ENCODE measurements at regions not wholly inside any gene's neighbourhood (a gene's known extent, or its start where the extent isn't known, plus 50 kb on each side); places are given as distances from the start of the nearest gene placed in this dataset.
"Not testable (repeated sequence)": the region's sequence is repeated elsewhere in the genome, so short reads cannot be mapped to it uniquely, and the experiment has no call there.

- no peak for DNase-seq (ENCODE audit: low spot score)
Observed at GRCh38 chr11:45754741-45755140, 50.2 kb upstream of the SLC35C1 start.

- DNase-seq (ENCODE audit: low spot score): no peak
Observed at GRCh38 chr11:45754261-45754709, 50.7 kb upstream of the SLC35C1 start.

DNA sequence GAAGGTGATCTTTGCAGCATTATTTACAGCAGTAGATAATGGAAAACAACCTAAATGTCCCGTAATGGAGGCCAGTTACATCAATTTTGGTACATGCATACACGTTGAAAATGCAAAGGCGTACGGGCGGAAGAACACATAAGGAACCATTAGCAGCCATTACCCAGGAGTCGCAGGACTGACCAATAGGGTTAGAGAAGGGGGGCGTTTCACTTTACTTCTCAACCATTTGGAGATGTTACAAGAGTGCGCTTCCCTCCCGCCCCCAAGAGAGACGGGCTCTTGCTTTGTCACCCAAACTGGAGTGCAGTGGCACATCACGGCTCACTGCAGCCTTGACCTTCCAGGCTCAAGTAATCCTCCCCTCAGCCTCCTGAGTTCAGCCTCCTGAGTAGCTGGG lies 52.8 kb upstream of the SLC35C1 start:
- DNase-seq (ENCODE audit: low spot score): no peak

GRCh38 chr11:45751430-45751829 lies 53.5 kb upstream of the SLC35C1 start:
- DNase-seq (ENCODE audit: low spot score): no peak

DNA sequence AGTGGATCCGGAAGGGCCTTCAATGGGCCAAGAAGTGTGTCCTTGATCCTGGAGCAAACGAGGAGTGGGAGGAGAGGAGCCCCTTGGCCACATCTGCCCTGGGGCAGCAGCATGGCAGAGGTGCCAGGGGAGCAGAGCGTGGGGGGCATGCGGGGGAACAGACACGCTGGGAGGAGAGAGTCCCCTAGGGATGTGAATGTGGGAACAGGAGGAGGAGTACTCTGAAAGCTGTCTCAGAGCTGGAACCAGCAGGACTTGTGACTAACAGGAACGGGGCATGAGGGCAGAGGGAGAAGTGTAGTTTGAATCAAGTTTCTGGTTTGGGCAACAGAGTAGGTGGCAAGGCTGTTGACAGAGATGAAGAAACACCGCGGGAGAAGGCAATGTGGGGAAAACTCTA lies 54.5 kb upstream of the SLC35C1 start:
- DNase-seq (ENCODE audit: low spot score): no peak

DNA sequence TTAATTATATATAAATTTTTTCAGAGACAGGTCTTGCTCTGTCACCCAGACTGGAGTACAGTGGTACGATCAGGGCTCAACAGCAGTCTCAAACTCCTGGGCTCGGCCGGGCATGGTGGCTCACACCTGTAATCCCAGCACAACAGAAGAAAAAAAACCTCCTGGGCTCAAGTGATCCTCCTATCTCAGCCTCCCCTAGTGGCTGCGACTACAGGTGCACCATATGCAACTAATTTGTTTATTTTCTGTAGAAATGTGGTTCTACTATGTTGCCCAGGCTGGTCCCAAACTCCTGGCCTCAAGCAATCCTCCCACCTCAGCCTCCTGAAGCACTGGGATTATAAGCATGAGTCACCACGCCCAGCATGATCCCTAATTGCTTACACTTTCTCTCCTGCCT lies 56.1 kb upstream of the SLC35C1 start:
- DNase-seq (ENCODE audit: low spot score): no peak

GRCh38 chr11:45745065-45745811 lies 59.7 kb upstream of the SLC35C1 start:
- peak; percentile 21 for DNase-seq (ENCODE audit: low spot score)

- no peak for DNase-seq (ENCODE audit: low spot score)
Observed at GRCh38 chr11:45743556-45744468, 61.1 kb upstream of the SLC35C1 start.

GRCh38 chr11:45741582-45741981 lies 63.4 kb upstream of the SLC35C1 start:
- no peak for DNase-seq (ENCODE audit: low spot score)

DNA sequence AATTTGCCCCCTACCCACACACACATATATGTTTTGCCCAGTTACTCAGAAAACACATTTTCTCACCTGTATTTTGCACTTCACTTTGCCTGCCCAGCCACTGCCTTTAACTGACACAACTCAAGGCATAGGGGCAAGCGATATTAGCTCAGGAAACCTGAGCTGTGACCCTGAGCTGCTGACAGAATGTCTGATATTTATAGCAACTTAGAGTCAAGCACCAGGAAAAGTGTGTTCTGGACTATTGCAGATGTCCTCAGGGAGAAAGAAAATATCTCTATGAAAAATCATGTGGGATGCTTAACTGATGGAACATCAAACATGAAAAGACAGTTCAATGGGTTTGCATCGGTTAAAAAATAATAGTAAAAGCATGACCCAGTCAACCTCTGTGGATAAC lies 63.9 kb upstream of the SLC35C1 start:
- no peak for DNase-seq (ENCODE audit: low spot score)

DNA sequence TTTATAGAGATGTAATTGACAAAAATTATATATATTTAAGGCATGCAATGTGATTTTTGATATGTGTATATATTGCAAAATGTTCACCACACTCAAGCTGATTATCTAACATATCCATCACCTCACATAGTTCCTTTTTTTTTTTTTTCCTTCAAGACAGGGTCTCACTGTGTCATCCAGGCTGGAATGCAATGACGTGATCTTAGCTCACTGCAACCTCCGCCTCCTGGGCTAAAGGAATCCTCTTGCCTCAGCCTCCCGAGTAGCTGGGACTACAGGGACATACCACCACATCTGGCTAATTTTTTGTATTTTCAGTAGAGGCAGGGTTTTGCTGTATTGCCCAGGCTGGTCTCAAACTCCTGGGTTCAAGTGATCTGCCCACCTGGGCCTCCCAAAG lies 65.1 kb upstream of the SLC35C1 start:
- DNase-seq (ENCODE audit: low spot score): no peak

- not testable (repeated sequence) for DNase-seq (ENCODE audit: low spot score)
Observed at GRCh38 chr11:45739071-45739470, 65.9 kb upstream of the SLC35C1 start.

DNA sequence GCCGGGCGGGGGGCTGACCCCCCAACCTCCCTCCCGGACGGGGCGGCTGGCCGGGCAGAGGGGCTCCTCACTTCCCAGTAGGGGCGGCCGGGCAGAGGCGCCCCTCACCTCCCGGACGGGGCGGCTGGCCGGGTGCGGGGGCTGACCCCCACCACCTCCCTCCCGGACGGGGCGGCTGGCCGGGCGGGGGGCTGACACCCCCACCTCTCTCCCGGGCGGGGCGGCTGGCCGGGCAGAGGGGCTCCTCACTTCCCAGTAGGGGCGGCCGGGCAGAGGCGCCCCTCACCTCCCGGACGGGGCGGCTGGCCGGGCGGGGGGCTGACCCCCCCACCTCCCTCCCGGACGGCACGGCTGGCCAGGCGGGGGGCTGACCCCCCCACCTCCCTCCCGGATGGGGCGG lies 66.8 kb upstream of the SLC35C1 start:
- not testable (repeated sequence) for DNase-seq (ENCODE audit: low spot score)

GRCh38 chr11:45737056-45737455 lies 67.9 kb upstream of the SLC35C1 start:
- DNase-seq (ENCODE audit: low spot score): no peak

DNA sequence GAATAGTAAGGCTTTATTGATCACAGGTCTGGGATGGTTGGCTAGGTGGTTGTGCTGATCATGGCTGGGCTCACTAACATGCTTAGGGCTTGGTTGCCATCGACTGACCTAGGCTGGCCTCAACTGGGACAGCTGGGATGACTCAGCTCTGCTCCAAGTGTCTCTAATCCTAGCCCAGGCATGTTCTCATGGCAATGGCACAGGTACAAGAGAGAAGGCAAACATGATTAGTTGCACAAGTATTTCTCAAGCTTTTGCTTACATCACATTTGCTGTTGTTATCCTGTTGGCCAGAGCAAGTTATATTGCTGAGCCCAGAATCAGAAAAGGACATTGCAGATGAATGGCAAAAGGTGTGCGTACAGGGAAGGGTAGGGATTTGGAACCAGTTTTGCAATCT lies 68.5 kb upstream of the SLC35C1 start:
- DNase-seq (ENCODE audit: low spot score): peak; percentile 28

DNA sequence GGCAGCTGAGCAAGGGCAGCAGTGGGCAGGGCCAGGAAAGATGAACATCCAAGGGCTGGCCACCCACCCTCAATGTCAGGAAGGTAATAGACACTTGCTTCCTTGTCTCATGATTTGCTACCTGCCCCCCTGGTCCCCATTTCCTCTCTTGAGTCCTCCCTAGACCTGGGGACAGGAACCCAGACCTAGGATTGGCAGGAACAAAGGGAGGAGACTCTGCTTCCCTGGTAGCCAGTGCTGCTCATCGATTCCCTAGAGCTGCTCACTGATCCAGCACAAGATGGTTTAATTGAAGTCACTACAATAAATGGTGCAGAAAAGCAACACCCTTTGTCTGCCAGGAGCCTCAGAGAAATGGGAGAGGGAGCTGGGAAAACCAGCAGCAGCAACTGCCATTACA lies 67.8 kb upstream of the CHST1 start:
- DNase-seq (ENCODE audit: low spot score): no peak

- DNase-seq (ENCODE audit: low spot score): no peak
Observed at GRCh38 chr11:45732343-45732742, 66.9 kb upstream of the CHST1 start.

DNA sequence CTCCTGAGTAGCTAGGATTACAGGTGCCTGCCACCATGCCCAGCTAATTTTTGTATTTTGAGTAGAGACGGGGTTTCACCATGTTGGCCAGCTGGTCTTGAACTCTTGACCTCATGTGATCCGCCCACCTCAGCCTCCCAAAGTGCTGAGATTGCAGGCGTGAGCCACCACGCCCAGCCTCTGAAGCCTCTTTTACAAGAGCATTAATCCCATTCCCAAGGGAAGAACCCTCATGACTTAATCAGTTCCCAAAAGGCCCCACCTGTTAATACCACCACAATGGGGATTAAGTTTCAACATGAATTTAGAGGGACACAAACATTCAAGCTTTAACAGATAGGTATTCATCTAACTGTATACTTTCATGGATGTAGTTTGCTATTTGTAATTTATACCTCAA lies 65.7 kb upstream of the CHST1 start:
- not testable (repeated sequence) for DNase-seq (ENCODE audit: low spot score)

DNA sequence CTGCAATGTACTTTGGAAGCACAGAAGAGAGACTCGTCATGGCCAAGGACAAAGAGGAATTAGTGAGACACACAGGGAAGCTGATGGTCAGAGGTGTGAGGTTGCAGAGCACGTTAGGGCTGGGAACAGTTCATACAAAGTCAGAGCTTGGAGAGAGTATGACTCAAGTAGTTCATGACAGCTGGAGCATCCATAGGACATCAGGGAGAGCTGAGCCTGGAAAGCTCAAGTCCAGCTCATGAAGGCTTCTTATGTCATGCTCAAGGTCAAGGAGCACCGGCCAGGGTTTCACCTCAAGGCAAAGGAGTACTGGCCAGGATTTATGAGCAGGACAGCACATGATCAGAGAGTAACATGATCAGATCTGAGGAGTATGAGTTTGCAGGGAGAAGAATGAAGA lies 64.6 kb upstream of the CHST1 start:
- DNase-seq (ENCODE audit: low spot score): no peak

- no peak for DNase-seq (ENCODE audit: low spot score)
Observed at GRCh38 chr11:45726493-45727054, 61.2 kb upstream of the CHST1 start.

DNA sequence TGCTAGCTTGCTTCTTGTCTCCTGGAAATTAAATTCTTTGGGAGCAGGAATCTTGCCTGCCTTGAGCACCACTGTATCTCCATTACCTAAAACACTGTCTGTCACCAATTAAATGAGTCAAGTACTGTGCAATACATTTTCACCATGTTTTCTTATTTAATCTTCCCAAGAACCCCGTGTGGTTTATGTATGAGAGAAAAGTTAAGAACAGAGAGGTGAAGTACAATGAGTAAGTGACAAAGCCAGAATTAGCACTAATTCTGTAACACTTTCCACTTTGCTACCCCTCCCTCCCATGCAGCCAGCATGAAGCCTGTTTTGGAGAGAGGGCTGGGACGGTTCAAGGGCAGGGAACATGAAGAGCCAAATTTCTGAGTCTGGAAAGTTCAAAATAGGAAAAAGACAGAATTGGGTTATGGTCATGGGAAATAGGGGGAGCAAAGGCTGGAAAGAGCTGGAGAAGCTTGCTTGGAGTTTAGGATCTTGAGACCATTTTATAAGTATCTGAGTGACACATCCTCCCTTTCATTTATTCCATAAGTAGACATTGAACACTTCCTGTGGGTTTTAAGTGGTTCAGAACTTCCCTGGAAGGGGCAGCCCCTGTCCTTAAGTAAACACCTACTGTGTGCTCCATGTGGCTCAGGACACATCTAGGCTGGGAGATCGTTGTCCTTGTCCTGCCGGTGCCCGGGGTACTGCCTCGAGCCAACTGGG lies 60.5 kb upstream of the CHST1 start:
- DNase-seq (ENCODE audit: low spot score): no peak

DNA sequence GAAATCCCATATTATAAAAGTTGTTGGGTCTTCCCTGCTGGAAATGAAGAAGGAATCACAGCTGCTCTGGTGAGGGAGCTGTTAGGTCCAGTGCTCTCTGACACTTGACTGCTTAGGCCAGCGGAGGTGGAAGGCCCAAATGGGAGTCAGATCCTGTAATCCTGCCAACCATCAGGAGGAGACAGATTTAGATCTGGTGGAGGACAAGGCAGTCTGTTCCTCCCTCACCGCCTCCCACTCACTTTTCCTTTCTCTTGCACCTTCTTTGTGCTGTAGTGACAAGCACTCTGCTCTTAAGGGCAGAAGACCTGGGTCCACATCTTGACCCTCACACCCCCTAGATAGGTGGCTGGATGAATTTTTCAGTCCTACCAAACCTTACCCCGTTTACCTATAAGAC lies 59.7 kb upstream of the CHST1 start:
- no peak for DNase-seq (ENCODE audit: low spot score)
